ENCODE measurements at regions not wholly inside any gene's neighbourhood (a gene's known extent, or its start where the extent isn't known, plus 50 kb on each side); places are given as distances from the start of the nearest gene placed in this dataset.

DNA sequence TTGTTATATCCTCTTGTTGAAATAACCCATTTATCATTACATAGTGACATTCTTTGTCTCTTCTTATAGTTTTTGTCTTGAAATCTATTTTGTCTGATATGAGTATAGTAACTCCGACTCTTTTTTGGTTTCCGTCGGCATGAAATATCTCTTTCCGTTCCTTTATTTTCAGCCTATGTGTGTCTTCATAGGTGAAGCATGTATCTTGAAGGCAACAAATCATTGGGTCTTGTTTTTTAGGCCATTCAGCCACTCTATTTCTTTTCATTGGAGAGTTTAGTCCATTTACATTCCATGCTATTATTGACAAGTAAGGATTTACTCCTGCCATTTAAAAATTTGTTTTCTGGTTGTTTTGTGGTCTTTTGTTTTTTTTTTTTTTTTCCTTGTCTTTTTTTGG lies 441.9 kb upstream of the KAZN start:
- Histone ChIP-seq H3K36me3 (ENCODE audit: control insufficient read depth in 2 of 2, extremely low read depth in 1 of 2, insufficient read depth in 2 of 2, low read length in 2 of 2) (no peaks in the 10 kb centered on the region), H3K9ac (ENCODE audit: control insufficient read depth, extremely low read depth, insufficient read depth, low read length) (no peak overlapping the region), H3K9me3 (ENCODE audit: control insufficient read depth, low read depth, low read length) (no peaks in the 10 kb centered on the region), H3K4me2 (ENCODE audit: control insufficient read depth, extremely low read depth, insufficient read depth, low read depth, low read length) (no peak overlapping the region), H3K9me1 (ENCODE audit: control insufficient read depth, extremely low read depth, insufficient read depth, low read length) (no peaks in the 10 kb centered on the region), H2AFZ (ENCODE audit: control insufficient read depth, low read length) (no peak overlapping the region), H4K20me1 (ENCODE audit: control insufficient read depth, extremely low read depth, insufficient read depth, low read length) (no peaks in the 10 kb centered on the region), H3K4me1 (ENCODE audit: control insufficient read depth, extremely low read depth, insufficient read depth, low read length) (no peaks in the 10 kb centered on the region), H3K79me2 (ENCODE audit: control insufficient read depth, insufficient read depth, low read length) (no peaks in the 10 kb centered on the region), H3K27ac (ENCODE audit: control insufficient read depth, insufficient read depth, low read length) (no peak overlapping the region), H3K27me3 (ENCODE audit: control insufficient read depth, extremely low read depth, insufficient read depth, low read length) (no peaks in the 10 kb centered on the region), H3K4me3 (ENCODE audit: control insufficient read depth in 2 of 3, extremely low read depth in 1 of 3, insufficient read depth in 2 of 3, low read depth in 1 of 3, low read length in 3 of 3) (no peak overlapping the region)
- TF ChIP-seq EZH2 (IDR thresholded peaks at IDR 0.05; ENCODE audit: low read length) = no peak
- TF ChIP-seq, protein P1, sequence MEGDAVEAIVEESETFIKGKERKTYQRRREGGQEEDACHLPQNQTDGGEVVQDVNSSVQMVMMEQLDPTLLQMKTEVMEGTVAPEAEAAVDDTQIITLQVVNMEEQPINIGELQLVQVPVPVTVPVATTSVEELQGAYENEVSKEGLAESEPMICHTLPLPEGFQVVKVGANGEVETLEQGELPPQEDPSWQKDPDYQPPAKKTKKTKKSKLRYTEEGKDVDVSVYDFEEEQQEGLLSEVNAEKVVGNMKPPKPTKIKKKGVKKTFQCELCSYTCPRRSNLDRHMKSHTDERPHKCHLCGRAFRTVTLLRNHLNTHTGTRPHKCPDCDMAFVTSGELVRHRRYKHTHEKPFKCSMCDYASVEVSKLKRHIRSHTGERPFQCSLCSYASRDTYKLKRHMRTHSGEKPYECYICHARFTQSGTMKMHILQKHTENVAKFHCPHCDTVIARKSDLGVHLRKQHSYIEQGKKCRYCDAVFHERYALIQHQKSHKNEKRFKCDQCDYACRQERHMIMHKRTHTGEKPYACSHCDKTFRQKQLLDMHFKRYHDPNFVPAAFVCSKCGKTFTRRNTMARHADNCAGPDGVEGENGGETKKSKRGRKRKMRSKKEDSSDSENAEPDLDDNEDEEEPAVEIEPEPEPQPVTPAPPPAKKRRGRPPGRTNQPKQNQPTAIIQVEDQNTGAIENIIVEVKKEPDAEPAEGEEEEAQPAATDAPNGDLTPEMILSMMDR (optimal IDR thresholded peaks at IDR 0.05 in 1 of 3, IDR thresholded peaks at IDR 0.05 in 1 of 3, conservative IDR thresholded peaks at IDR 0.05 in 1 of 3; ENCODE audit: extremely low read depth in 1 of 3, insufficient read depth in 2 of 3, low read length in 3 of 3) = no peak
- FAIRE-seq = no peak
- DNase-seq (ENCODE audit: low read depth, low spot score) = no peak
- dilution Hi-C loops (cut with MboI; ENCODE audit: extremely low pct_ligation_motif_present, low sequenced_read_pairs) = no loop called here

DNA sequence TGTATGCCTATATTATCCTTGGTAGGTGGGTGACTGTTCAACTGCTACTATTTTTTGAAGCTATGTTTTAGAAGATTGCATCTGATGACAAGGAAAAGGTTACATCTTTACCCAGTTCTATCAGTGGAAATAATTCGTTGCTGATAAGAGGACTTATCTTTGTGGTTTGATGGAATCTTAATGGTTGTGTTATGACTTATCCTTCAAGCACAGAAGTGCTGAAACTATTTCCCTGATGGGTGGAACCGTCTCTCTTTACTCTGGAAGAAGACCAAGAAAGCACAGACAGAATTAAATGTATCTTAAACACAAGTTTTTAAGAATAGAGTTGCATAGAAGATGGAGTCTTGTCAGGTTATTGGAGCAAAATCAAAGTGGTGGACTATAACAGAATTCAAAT lies 437.7 kb upstream of the KAZN start:
- no peaks in the 10 kb centered on the region for H3K9me3 ChIP-seq (ENCODE audit: control insufficient read depth, low read depth, low read length)
- H3K36me3 ChIP-seq (ENCODE audit: control insufficient read depth in 2 of 2, extremely low read depth in 1 of 2, insufficient read depth in 2 of 2, low read length in 2 of 2) = no peaks in the 10 kb centered on the region
- H3K79me2 ChIP-seq (ENCODE audit: control insufficient read depth, insufficient read depth, low read length) = no peaks in the 10 kb centered on the region
- dilution Hi-C loops (cut with MboI; ENCODE audit: extremely low pct_ligation_motif_present, low sequenced_read_pairs) = no loop called here
- no peaks in the 10 kb centered on the region for H3K4me1 ChIP-seq (ENCODE audit: control insufficient read depth, extremely low read depth, insufficient read depth, low read length)
- no peaks in the 10 kb centered on the region for H3K9me1 ChIP-seq (ENCODE audit: control insufficient read depth, extremely low read depth, insufficient read depth, low read length)
- no peak overlapping the region for H3K27ac ChIP-seq (ENCODE audit: control insufficient read depth, insufficient read depth, low read length)
- DNase-seq (ENCODE audit: low read depth, low spot score) (no peak), FAIRE-seq (no peak)
- no peak overlapping the region for H3K9ac ChIP-seq (ENCODE audit: control insufficient read depth, extremely low read depth, insufficient read depth, low read length)
- TF ChIP-seq, protein P1 (optimal IDR thresholded peaks at IDR 0.05 in 1 of 3, IDR thresholded peaks at IDR 0.05 in 1 of 3, conservative IDR thresholded peaks at IDR 0.05 in 1 of 3; ENCODE audit: extremely low read depth in 1 of 3, insufficient read depth in 2 of 3, low read length in 3 of 3) = no peak
- no peak overlapping the region for H3K4me3 ChIP-seq (ENCODE audit: control insufficient read depth in 2 of 3, extremely low read depth in 1 of 3, insufficient read depth in 2 of 3, low read depth in 1 of 3, low read length in 3 of 3)
- H3K27me3 ChIP-seq (ENCODE audit: control insufficient read depth, extremely low read depth, insufficient read depth, low read length) = no peaks in the 10 kb centered on the region
- H4K20me1 ChIP-seq (ENCODE audit: control insufficient read depth, extremely low read depth, insufficient read depth, low read length) = no peaks in the 10 kb centered on the region
- H3K4me2 ChIP-seq (ENCODE audit: control insufficient read depth, extremely low read depth, insufficient read depth, low read depth, low read length) = no peak overlapping the region
- H2AFZ ChIP-seq (ENCODE audit: control insufficient read depth, low read length) = no peak overlapping the region
